GM19035 (cell line): ENCODE measurements at regions not wholly inside any gene's neighbourhood (a gene's known extent, or its start where the extent isn't known, plus 50 kb on each side); places are given as distances from the start of the nearest gene placed in this dataset.
"Not testable (repeated sequence)": the region's sequence is repeated elsewhere in the genome, so short reads cannot be mapped to it uniquely, and the experiment has no call there.

Experiments
- ATAC-seq: cut with Tn5 transposase; IDR thresholded peaks from one replicate; pipeline ENCODE4 v1.9.1; 2021; ENCODE audit not compliant: unreplicated experiment

GRCh38 chr10:65083222-65083621 lies 1562.0 kb downstream of the REEP3 start:
- ATAC-seq, result no peak

- no peak for ATAC-seq
Measured at GRCh38 chr10:65090991-65091390, 1569.8 kb downstream of the REEP3 start.

- ATAC-seq, result no peak
Measured at GRCh38 chr10:65100146-65100545, 1578.9 kb downstream of the REEP3 start.

GRCh38 chr10:65100881-65101280 lies 1579.7 kb downstream of the REEP3 start:
- not testable (repeated sequence) for ATAC-seq

- no peak for ATAC-seq
Measured at GRCh38 chr10:65110009-65110408, 1588.8 kb downstream of the REEP3 start.

GRCh38 chr10:65111059-65111458 lies 1589.9 kb downstream of the REEP3 start:
- ATAC-seq, result not testable (repeated sequence)

GRCh38 chr10:65112573-65112972 lies 1591.4 kb downstream of the REEP3 start:
- ATAC-seq, result no peak

GRCh38 chr10:65123120-65123519 lies 1601.9 kb downstream of the REEP3 start:
- no peak for ATAC-seq

GRCh38 chr10:65125212-65125611 lies 1604.0 kb downstream of the REEP3 start:
- no peak for ATAC-seq

- ATAC-seq, result no peak
Measured at GRCh38 chr10:65126288-65126687, 1605.1 kb downstream of the REEP3 start.

GRCh38 chr10:65128277-65128676 lies 1607.1 kb downstream of the REEP3 start:
- ATAC-seq, result no peak

GRCh38 chr10:65130162-65130758 lies 1609.1 kb downstream of the REEP3 start:
- ATAC-seq, result no peak

GRCh38 chr10:65133652-65134051 lies 1612.5 kb downstream of the REEP3 start:
- no peak for ATAC-seq

- ATAC-seq, result no peak
Measured at GRCh38 chr10:65135508-65135907, 1614.3 kb downstream of the REEP3 start.

- no peak for ATAC-seq
Measured at GRCh38 chr10:65142641-65143435, 1621.6 kb downstream of the REEP3 start.

GRCh38 chr10:65143723-65144122 lies 1622.5 kb downstream of the REEP3 start:
- ATAC-seq, result no peak

GRCh38 chr10:65149878-65150277 lies 1628.7 kb downstream of the REEP3 start:
- ATAC-seq, result no peak

GRCh38 chr10:65166272-65166671 lies 1645.1 kb downstream of the REEP3 start:
- no peak for ATAC-seq

- ATAC-seq, result no peak
Measured at GRCh38 chr10:65172249-65172648, 1651.0 kb downstream of the REEP3 start.

GRCh38 chr10:65176994-65177393 lies 1655.8 kb downstream of the REEP3 start:
- ATAC-seq, result no peak

- no peak for ATAC-seq
Measured at GRCh38 chr10:65183236-65183635, 1662.0 kb downstream of the REEP3 start.

GRCh38 chr10:65186668-65187067 lies 1665.5 kb downstream of the REEP3 start:
- not testable (repeated sequence) for ATAC-seq

- ATAC-seq, result no peak
Measured at GRCh38 chr10:65194126-65194525, 1672.9 kb downstream of the REEP3 start.
